HG03565 (cell line): ENCODE measurements at regions not wholly inside any gene's neighbourhood (a gene's known extent, or its start where the extent isn't known, plus 50 kb on each side); places are given as distances from the start of the nearest gene placed in this dataset.
A peak's percentile ranks its signal among the peaks of the same experiment; 100 is the strongest.
"Not testable (repeated sequence)": the region's sequence is repeated elsewhere in the genome, so short reads cannot be mapped to it uniquely, and the experiment has no call there.

Experiments
- ATAC-seq: cut with Tn5 transposase; IDR thresholded peaks from one replicate; pipeline ENCODE4 v1.9.1; 2021; ENCODE audit warnings: mild to moderate bottlenecking, moderate library complexity; ENCODE audit not compliant: unreplicated experiment

- no peak for ATAC-seq
These were observed 93.2 kb upstream of the TNFSF4 start for GRCh38 chr1:173300061-173301044.

GRCh38 chr1:173301507-173301906, 94.4 kb upstream of the TNFSF4 start:
- ATAC-seq = no peak

- no peak for ATAC-seq
These were observed 95.2 kb upstream of the TNFSF4 start for GRCh38 chr1:173302366-173302765.

GRCh38 chr1:173302890-173303829, 96.0 kb upstream of the TNFSF4 start:
- ATAC-seq = no peak

- ATAC-seq = no peak
These were observed 96.9 kb upstream of the TNFSF4 start for GRCh38 chr1:173303984-173304383.

GRCh38 chr1:173304529-173305227, 97.5 kb upstream of the TNFSF4 start:
- ATAC-seq = no peak

GRCh38 chr1:173307845-173308244, 100.7 kb upstream of the TNFSF4 start:
- no peak for ATAC-seq

GRCh38 chr1:173314656-173315055, 107.5 kb upstream of the TNFSF4 start:
- ATAC-seq = no peak

- no peak for ATAC-seq
These were observed 108.2 kb upstream of the TNFSF4 start for GRCh38 chr1:173315296-173315695.

- no peak for ATAC-seq
These were observed 111.7 kb upstream of the TNFSF4 start for GRCh38 chr1:173318788-173319187.

- not testable (repeated sequence) for ATAC-seq
These were observed 117.2 kb upstream of the TNFSF4 start for GRCh38 chr1:173324352-173324751.

GRCh38 chr1:173327987-173328386, 120.9 kb upstream of the TNFSF4 start:
- not testable (repeated sequence) for ATAC-seq

GRCh38 chr1:173328961-173329360, 121.8 kb upstream of the TNFSF4 start:
- ATAC-seq = no peak

- no peak for ATAC-seq
These were observed 122.6 kb upstream of the TNFSF4 start for GRCh38 chr1:173329726-173330125.

GRCh38 chr1:173330149-173330951, 123.2 kb upstream of the TNFSF4 start:
- ATAC-seq = no peak

- ATAC-seq = not testable (repeated sequence)
These were observed 123.9 kb upstream of the TNFSF4 start for GRCh38 chr1:173330952-173331548.

GRCh38 chr1:173332026-173332425, 124.9 kb upstream of the TNFSF4 start:
- no peak for ATAC-seq

- ATAC-seq = peak; percentile 76
These were observed 126.5 kb upstream of the TNFSF4 start for GRCh38 chr1:173333581-173333980.

GRCh38 chr1:173337126-173337525, 130.0 kb upstream of the TNFSF4 start:
- no peak for ATAC-seq

GRCh38 chr1:173341307-173341706, 134.2 kb upstream of the TNFSF4 start:
- ATAC-seq = no peak
